ENCODE measurements at regions not wholly inside any gene's neighbourhood (a gene's known extent, or its start where the extent isn't known, plus 50 kb on each side); places are given as distances from the start of the nearest gene placed in this dataset.

DNA sequence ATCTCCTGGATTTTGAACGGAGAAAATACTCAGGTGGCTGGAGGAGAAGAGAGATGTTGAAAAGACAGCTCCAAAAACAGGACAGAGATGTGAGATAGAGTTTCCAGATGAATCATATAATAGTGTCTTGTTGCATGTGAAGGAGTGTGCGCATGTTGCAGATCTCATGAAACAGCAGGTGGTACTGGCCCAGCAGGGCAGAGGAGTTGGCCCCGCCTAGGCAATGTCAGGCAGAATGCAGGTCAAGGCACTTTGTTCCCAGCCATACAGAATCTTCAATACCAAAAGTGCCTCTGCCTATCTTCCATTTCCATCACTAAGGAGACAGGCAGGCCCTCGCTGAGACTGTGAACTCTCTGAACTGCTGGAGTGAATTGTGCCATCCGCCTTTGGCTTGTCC is 63.9 kb upstream of the FAT1 start:
- TF ChIP-seq REST (IDR thresholded peaks at IDR 0.05; ENCODE audit: insufficient read depth in 1 of 2, low read depth in 2 of 2, low read length in 2 of 2) (no peak), TAF1 (IDR thresholded peaks at IDR 0.05; ENCODE audit: borderline replicate concordance, insufficient read depth, low read length) (no peak), SIN3A (IDR thresholded peaks at IDR 0.05; ENCODE audit: borderline replicate concordance, insufficient read depth, low read length) (no peak), POLR2AphosphoS5 (IDR thresholded peaks at IDR 0.05; ENCODE audit: low read depth, low read length) (no peak)
